Transverse colon (tissue), 4 donors: ENCODE measurements at regions not wholly inside any gene's neighbourhood (a gene's known extent, or its start where the extent isn't known, plus 50 kb on each side); places are given as distances from the start of the nearest gene placed in this dataset.

ENCODE experiments used
- CTCF ChIP-seq, 5 experiments: fragments of 200-600 bp in 3 of 5; fragments of 450-650 bp in 2 of 5; sonication (generic) in 3 of 5; IDR thresholded peaks; 1 replicate in 2 of 5; 2 replicates in 3 of 5; pipeline ENCODE4 v1.5.1; 2016 to 2017; ENCODE audit warnings: antibody characterized with exemption in 5 of 5, inconsistent platforms in 3 of 5, mild to moderate bottlenecking in 2 of 5, moderate library complexity in 1 of 5
- EP300 ChIP-seq: sonication (generic); formaldehyde crosslinking; IDR thresholded peaks from one replicate; pipeline ENCODE4 v1.6.1; 2017; ENCODE audit warnings: antibody characterized with exemption, low read depth
- POLR2A ChIP-seq: fragments of 450-650 bp; IDR thresholded peaks from one replicate; pipeline ENCODE4 v1.6.1; 2016; ENCODE audit warnings: antibody characterized with exemption, mild to moderate bottlenecking, moderate library complexity
- POLR2AphosphoS5 ChIP-seq, 3 donors: sonication (generic); formaldehyde crosslinking; IDR thresholded peaks; one replicate each; pipeline ENCODE4 v1.6.1; 2016; ENCODE audit warnings: antibody characterized with exemption in 3 of 3

- TF ChIP-seq CTCF (IDR thresholded peaks at IDR 0.05) (no peak), POLR2A (no peak), POLR2AphosphoS5 (IDR thresholded peaks at IDR 0.05) (no peak), EP300 (no peak)
Measured at GRCh38 chr1:94725566-94725965, 94.6 kb upstream of the SLC44A3 start.
